Activated CD8-positive, alpha-beta T cell treated with anti-CD3 and anti-CD28 coated beads, Interleukin-2, amount 10 ng/mL, durations not matched to agents 7 days and 5 days (primary cell): ENCODE measurements at regions not wholly inside any gene's neighbourhood (a gene's known extent, or its start where the extent isn't known, plus 50 kb on each side); places are given as distances from the start of the nearest gene placed in this dataset.

ENCODE experiments used
- ATAC-seq: fragments of 150-1000 bp; cut with Tn5 transposase; one replicate; pipeline ENCODE4 v1.10.0; 2021; ENCODE audit warnings: moderate library complexity
- CTCF ChIA-PET: fragments of 350-600 bp; sonication (Branson Sonifier 250); formaldehyde crosslinking; loops from one replicate; lab custom pipeline; 2021; ENCODE audit warnings: antibody characterized with exemption; lab: Charles Lee
- POLR2A ChIA-PET: fragments of 350-600 bp; sonication (Branson Sonifier 250); formaldehyde crosslinking; loops from one replicate; lab custom pipeline; 2021; ENCODE audit warnings: antibody characterized with exemption; lab: Charles Lee
- DNase-seq: peaks from one replicate; pipeline ENCODE4 v3.0.0-alpha.2; 2020
- H3K27ac Mint-ChIP-seq: one replicate; pipeline ENCODE4 v1.8.0; 2021; ENCODE audit warnings: mild to moderate bottlenecking, mixed read lengths
- H3K27me3 Mint-ChIP-seq: one replicate; pipeline ENCODE4 v1.8.0; 2021; ENCODE audit warnings: low read depth, mixed read lengths
- H3K36me3 Mint-ChIP-seq: one replicate; pipeline ENCODE4 v1.8.0; 2021; ENCODE audit warnings: low read depth, mixed read lengths
- H3K4me1 Mint-ChIP-seq: one replicate; pipeline ENCODE4 v1.8.0; 2021; ENCODE audit warnings: low read depth, mixed read lengths
- H3K4me3 Mint-ChIP-seq: one replicate; pipeline ENCODE4 v1.8.0; 2021; ENCODE audit warnings: mild to moderate bottlenecking, mixed read lengths
- H3K9me3 Mint-ChIP-seq: one replicate; pipeline ENCODE4 v1.8.0; 2022; ENCODE audit warnings: mixed read lengths; ENCODE audit not compliant: insufficient read depth

DNA sequence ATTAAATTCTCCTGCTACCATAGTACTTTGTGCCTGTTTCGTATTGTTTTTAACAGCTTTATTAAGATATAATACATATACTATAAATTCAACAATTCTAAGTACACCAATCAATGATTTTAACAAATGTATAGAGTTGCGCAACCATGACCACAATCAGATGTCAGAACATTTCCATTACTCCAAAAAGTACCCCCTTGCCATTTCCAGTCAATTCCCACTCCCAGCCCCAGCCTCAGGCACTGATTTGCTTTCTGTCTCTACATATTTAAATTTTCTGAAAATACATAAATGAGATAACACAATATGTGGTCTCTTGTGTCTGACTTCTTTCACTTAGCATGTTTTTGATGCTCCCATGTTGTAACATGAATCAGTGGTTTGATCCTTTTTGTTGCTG is 193.9 kb downstream of the FIGN start:
- Mint-ChIP-seq H3K4me1 (no peaks in the 10 kb centered on the region), H3K27ac (no peak overlapping the region), H3K4me3 (no peak overlapping the region), H3K27me3 (no peaks in the 10 kb centered on the region), H3K36me3 (no peaks in the 10 kb centered on the region), H3K9me3 (peaks cover 3% of the 10 kb centered on the region)
- ATAC-seq, result no peak
- ChIA-PET CTCF (no interaction called here), POLR2A (no interaction called here)
- no peak for DNase-seq

- Mint-ChIP-seq H3K4me1 (no peaks in the 10 kb centered on the region), H3K36me3 (no peaks in the 10 kb centered on the region), H3K4me3 (no peak overlapping the region), H3K27ac (no peak overlapping the region), H3K9me3 (peaks cover 3% of the 10 kb centered on the region), H3K27me3 (no peaks in the 10 kb centered on the region)
- POLR2A ChIA-PET, result no interaction called here
- CTCF ChIA-PET, result no interaction called here
- no peak for ATAC-seq
- DNase-seq, result no peak
Measured at GRCh38 chr2:163541495-163541894, 194.3 kb downstream of the FIGN start.

DNA sequence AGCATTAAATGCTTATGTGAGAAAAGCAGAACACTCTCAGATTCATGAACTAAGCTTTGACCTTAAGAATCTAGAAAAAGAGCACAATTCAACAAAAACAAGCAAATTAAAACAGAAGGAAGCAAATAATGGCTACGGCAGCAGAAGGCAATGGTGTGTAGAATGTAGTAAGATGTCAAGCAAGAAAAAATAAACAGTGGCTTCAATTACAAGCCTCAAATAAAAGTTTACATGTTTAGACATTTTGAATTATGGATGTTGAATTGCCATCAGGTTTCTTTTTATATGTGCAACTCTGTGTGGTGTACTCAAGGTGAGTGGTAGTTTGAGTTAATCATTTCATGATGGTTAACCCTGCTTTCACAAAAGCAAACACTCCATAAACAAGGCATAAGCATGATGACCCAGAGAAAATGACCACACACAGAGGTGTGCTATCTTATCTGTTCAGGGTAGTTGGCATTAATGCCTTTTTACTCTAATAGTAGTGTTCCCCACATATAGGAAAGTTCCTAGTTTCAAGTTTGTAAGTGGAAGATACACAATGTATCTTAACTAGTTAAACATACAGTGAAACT is 207.1 kb downstream of the FIGN start:
- H3K36me3 Mint-ChIP-seq, result no peaks in the 10 kb centered on the region
- no peak overlapping the region for H3K27ac Mint-ChIP-seq
- H3K4me1 Mint-ChIP-seq, result no peaks in the 10 kb centered on the region
- ChIA-PET POLR2A (no interaction called here), CTCF (no interaction called here)
- H3K4me3 Mint-ChIP-seq, result no peak overlapping the region
- ATAC-seq (no peak), DNase-seq (no peak)
- peaks cover 9% of the 10 kb centered on the region for H3K9me3 Mint-ChIP-seq
- no peaks in the 10 kb centered on the region for H3K27me3 Mint-ChIP-seq

DNA sequence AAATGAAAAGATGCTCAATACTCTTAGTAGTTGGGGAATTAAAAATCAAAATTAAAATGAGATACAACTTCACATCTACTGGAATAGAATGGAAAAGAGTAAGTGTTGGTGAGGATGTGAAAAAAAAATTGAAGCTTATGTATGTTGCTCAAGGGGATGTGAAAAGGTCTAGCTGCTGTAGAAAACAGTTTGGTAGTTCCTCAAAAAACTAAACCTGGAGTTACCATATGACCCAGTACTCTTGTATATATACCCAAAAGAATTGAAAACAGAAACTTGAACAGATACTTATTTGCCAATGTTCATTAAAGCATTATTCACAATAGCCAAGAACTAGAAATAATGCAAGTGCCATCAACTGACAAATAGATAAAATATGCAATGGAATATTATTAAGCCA is 208.4 kb downstream of the FIGN start:
- POLR2A ChIA-PET, result no interaction called here
- H3K36me3 Mint-ChIP-seq, result no peaks in the 10 kb centered on the region
- no peak overlapping the region for H3K27ac Mint-ChIP-seq
- no peaks in the 10 kb centered on the region for H3K27me3 Mint-ChIP-seq
- peaks cover 16% of the 10 kb centered on the region for H3K9me3 Mint-ChIP-seq
- H3K4me3 Mint-ChIP-seq, result no peak overlapping the region
- no peaks in the 10 kb centered on the region for H3K4me1 Mint-ChIP-seq
- CTCF ChIA-PET, result no interaction called here
- DNase-seq (no peak), ATAC-seq (no peak)

GRCh38 chr2:163518762-163519161 is 217.0 kb downstream of the FIGN start:
- POLR2A ChIA-PET, result no interaction called here
- Mint-ChIP-seq H3K9me3 (peaks cover 7% of the 10 kb centered on the region), H3K4me3 (no peak overlapping the region), H3K36me3 (no peaks in the 10 kb centered on the region), H3K27me3 (no peaks in the 10 kb centered on the region), H3K4me1 (no peaks in the 10 kb centered on the region), H3K27ac (no peak overlapping the region)
- CTCF ChIA-PET, result no interaction called here
- ATAC-seq (no peak), DNase-seq (no peak)

DNA sequence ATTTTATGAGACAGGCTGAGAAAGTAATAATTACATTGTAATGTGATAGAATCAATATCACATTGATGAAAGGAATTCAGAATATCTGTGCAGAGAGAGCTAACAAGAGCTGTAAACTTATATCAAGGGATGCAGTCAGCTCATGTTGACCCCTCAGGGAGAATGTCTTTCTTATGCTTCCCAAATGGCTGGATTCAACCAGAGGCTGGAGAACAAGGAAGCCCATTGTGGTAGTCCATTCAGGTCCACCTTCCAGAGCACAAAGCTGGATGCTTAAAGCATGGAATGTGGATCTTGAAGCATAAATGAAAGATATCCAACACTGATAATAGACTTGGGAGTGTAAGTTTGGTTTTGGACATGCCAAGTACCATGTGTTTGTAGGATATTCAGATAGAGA is 220.0 kb downstream of the FIGN start:
- Mint-ChIP-seq H3K27me3 (no peaks in the 10 kb centered on the region), H3K9me3 (no peaks in the 10 kb centered on the region), H3K36me3 (no peaks in the 10 kb centered on the region), H3K27ac (no peak overlapping the region), H3K4me3 (no peak overlapping the region), H3K4me1 (no peaks in the 10 kb centered on the region)
- ChIA-PET CTCF (no interaction called here), POLR2A (no interaction called here)
- DNase-seq (no peak), ATAC-seq (no peak)

DNA sequence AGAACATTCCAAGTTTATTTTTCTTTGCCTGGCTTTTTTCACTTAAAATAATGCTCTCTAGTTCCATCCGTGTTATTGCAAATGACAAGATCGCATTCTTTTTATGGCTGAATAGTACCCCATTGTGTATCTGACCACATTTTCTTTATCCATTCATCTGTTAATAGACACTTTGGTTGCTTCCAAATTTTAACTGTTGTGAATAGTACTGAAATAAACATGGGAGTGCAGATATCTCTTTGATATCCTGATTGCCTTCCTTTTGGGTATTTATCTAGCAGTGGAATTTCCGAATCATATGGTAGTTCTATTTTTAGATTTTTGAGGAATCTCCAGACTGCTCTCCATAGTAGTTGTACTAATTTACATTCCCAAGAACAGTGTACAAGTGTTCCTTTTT is 230.5 kb downstream of the FIGN start:
- ATAC-seq (no peak), DNase-seq (no peak)
- Mint-ChIP-seq H3K4me3 (no peak overlapping the region), H3K36me3 (no peaks in the 10 kb centered on the region), H3K4me1 (no peaks in the 10 kb centered on the region), H3K27ac (no peak overlapping the region), H3K27me3 (no peaks in the 10 kb centered on the region), H3K9me3 (peaks cover 6% of the 10 kb centered on the region)
- POLR2A ChIA-PET, result no interaction called here
- CTCF ChIA-PET, result no interaction called here

DNA sequence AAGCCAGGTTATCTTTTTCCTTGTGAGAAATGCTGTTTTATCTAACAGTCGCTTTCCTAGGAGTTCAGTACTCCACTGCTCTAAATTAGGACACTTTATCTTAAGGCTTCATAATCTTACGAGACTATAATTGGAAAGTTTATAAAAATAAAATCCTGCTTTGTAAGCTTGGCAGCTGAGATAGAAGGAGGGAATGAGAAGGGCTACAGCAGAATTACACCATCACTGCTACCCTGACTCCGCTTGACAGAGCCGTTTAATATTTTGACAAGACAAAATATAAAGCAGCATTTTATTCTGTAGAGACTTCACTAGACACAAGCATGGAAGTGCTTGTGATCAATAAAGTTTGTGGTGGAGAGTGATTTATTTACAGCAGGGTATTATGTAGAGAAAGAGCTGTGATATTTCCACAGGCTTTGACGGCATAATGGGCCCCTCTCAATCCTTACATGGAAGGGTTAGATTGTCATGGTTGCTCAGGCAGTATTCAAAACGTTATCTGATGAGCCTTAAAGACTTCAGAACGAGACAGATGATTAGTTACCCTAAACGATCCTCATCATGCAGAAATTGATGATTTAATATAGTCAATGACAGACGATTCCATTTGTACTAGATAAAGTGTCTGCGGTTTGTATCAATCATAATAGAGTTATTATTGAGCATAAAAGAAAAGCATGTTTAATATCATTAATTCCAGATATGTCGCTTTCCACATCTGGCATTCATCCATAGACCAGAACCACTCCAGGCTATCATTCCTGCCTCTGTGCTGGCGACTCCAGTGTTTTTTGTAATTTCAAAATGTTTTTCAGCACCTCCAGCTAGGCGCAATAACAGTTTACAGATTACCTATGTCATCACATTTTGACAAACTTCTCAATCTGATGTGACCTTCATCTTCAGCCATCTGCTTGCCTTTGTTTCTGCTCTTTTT is 242.2 kb downstream of the FIGN start:
- Mint-ChIP-seq H3K27ac (no peak overlapping the region), H3K36me3 (no peaks in the 10 kb centered on the region), H3K4me1 (no peaks in the 10 kb centered on the region), H3K4me3 (no peak overlapping the region), H3K27me3 (no peaks in the 10 kb centered on the region), H3K9me3 (peaks cover 6% of the 10 kb centered on the region)
- DNase-seq (no peak), ATAC-seq (no peak)
- CTCF ChIA-PET, result no interaction called here
- POLR2A ChIA-PET, result no interaction called here

DNA sequence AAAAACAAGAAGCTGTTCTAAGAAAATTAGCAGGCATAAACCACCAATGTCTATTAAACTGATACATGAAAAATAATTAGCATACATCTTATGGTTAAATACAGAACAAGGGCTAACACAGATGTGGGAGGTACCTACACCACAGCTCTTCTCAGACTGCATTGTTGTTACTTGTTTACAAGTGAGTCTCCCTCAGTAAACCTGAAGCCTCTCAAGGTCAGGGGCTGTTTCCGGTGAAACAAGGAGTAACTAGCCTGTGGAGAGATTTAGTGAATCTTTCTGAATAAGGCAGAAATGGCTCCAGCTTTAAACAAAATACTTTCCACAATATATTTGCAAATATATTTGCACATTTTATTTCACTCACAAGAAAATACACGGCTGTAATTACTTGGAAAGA is 244.0 kb downstream of the FIGN start:
- Mint-ChIP-seq H3K4me1 (no peaks in the 10 kb centered on the region), H3K27me3 (no peaks in the 10 kb centered on the region), H3K9me3 (peaks cover 6% of the 10 kb centered on the region), H3K27ac (no peak overlapping the region), H3K4me3 (no peak overlapping the region), H3K36me3 (no peaks in the 10 kb centered on the region)
- POLR2A ChIA-PET, result no interaction called here
- CTCF ChIA-PET, result no interaction called here
- ATAC-seq (no peak), DNase-seq (no peak)

DNA sequence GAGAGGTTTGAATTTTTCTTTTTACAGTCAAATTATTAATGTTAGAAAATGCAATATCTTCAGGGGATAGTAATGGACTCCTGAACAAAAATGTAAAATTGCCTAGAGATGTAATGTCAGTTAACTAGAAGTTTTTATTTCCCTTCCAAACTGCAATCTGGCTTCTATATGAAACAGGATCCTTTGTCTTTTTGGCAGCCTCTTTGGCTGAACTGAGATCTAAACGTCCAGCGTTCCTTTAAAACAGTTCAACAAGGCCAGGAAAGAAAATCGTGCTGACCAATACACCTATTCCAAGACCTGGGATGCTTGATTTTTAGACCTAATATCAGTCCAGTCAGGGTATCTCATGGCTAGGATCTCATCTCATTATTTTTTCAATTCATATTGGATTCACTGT is 245.5 kb downstream of the FIGN start:
- no peaks in the 10 kb centered on the region for H3K9me3 Mint-ChIP-seq
- DNase-seq, result no peak
- H3K27ac Mint-ChIP-seq, result no peak overlapping the region
- POLR2A ChIA-PET, result no interaction called here
- CTCF ChIA-PET, result no interaction called here
- H3K27me3 Mint-ChIP-seq, result no peaks in the 10 kb centered on the region
- H3K4me1 Mint-ChIP-seq, result no peaks in the 10 kb centered on the region
- H3K4me3 Mint-ChIP-seq, result no peak overlapping the region
- ATAC-seq, result no peak
- no peaks in the 10 kb centered on the region for H3K36me3 Mint-ChIP-seq

- Mint-ChIP-seq H3K4me1 (no peaks in the 10 kb centered on the region), H3K4me3 (no peak overlapping the region), H3K9me3 (peaks cover 5% of the 10 kb centered on the region), H3K27ac (no peak overlapping the region), H3K27me3 (no peaks in the 10 kb centered on the region), H3K36me3 (no peaks in the 10 kb centered on the region)
- ATAC-seq, result no peak
- POLR2A ChIA-PET, result no interaction called here
- CTCF ChIA-PET, result no interaction called here
- no peak for DNase-seq
Measured at GRCh38 chr2:163481515-163481914, 254.3 kb downstream of the FIGN start.

- Mint-ChIP-seq H3K27ac (no peak overlapping the region), H3K9me3 (peaks cover 15% of the 10 kb centered on the region), H3K4me3 (no peak overlapping the region), H3K27me3 (no peaks in the 10 kb centered on the region), H3K4me1 (no peaks in the 10 kb centered on the region), H3K36me3 (no peaks in the 10 kb centered on the region)
- ATAC-seq (no peak), DNase-seq (no peak)
- ChIA-PET POLR2A (no interaction called here), CTCF (no interaction called here)
Measured at GRCh38 chr2:163479599-163479998, 256.2 kb downstream of the FIGN start.
